ENCODE measurements at regions not wholly inside any gene's neighbourhood (a gene's known extent, or its start where the extent isn't known, plus 50 kb on each side); places are given as distances from the start of the nearest gene placed in this dataset.
"Not testable (repeated sequence)": the region's sequence is repeated elsewhere in the genome, so short reads cannot be mapped to it uniquely, and the experiment has no call there.

DNA sequence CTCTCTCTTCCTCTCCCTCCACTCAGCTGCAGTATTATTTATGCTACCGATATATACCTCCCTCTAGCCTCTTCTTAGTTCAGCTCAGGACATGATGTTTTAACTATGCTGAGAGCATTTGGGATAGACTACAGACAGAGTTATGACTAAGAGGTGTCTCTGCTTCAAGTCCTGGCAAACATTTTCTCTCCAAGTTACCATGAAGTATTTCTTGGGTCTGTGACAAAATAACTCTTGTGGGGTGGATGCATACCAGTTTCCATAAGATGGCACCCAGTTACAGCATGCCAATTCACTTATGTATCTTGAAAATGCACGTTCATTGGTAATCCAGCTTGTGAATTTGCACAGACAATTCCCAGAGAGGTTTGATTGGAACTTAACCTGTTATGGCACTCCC, 737.6 kb downstream of the SLC4A3 start:
- DNase-seq (ENCODE audit: low spot score in 2 of 2) (no peak), ATAC-seq (replicated peaks; ENCODE audit: extremely low read depth, poor library complexity, severe bottlenecking) (no peak)
- Mint-ChIP-seq H3K9me3 (no peaks in the 10 kb centered on the region), H3K27ac (ENCODE audit: low read depth) (no peak overlapping the region), H3K4me3 (no peak overlapping the region), H3K36me3 (ENCODE audit: insufficient read depth) (no peaks in the 10 kb centered on the region), H3K27me3 (no peaks in the 10 kb centered on the region), H3K4me1 (no peaks in the 10 kb centered on the region)

DNA sequence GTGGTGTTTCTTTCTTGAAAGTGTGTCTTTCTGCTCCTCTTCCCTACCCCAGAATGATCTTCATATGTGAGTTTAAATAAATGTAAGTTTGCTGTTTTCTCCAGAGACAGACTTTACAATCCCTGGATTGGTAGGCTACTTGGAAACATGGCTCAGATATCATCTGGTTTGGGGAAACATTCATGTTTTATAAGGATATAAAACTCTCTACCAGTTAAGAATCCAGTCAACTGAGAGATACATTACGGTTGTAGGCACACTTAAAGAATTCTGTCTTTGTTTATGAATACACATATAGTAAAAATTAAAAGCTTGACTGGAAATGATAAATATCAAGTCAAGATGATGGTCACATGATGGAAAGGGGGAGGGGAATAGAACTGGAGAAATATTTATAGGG, 739.3 kb downstream of the SLC4A3 start:
- no peaks in the 10 kb centered on the region for H3K9me3 Mint-ChIP-seq
- no peaks in the 10 kb centered on the region for H3K27me3 Mint-ChIP-seq
- no peaks in the 10 kb centered on the region for H3K4me1 Mint-ChIP-seq
- DNase-seq (ENCODE audit: low spot score in 2 of 2) (no peak), ATAC-seq (replicated peaks; ENCODE audit: extremely low read depth, poor library complexity, severe bottlenecking) (no peak)
- H3K4me3 Mint-ChIP-seq, result no peak overlapping the region
- no peaks in the 10 kb centered on the region for H3K36me3 Mint-ChIP-seq (ENCODE audit: insufficient read depth)
- no peak overlapping the region for H3K27ac Mint-ChIP-seq (ENCODE audit: low read depth)

DNA sequence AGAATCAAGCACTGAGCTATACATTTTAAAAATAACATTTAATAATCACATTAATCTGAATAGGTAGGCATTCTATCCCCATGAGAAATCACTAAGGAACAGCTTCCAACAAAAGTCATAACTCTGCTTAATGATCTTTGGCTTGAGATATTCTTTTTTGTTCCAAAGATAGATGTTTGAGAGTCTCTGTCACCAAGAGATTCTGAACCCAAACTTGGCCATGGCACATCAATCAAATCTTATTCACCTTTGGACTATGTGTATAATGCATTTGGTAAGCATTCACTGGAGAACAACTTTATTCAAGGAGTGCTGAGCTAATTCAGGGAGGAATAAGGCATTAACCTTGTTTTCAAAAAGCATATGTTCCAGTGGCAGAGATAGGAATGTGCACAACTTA, 743.3 kb downstream of the SLC4A3 start:
- ATAC-seq (replicated peaks; ENCODE audit: extremely low read depth, poor library complexity, severe bottlenecking) (no peak), DNase-seq (ENCODE audit: low spot score in 2 of 2) (no peak)
- Mint-ChIP-seq H3K4me1 (no peaks in the 10 kb centered on the region), H3K27ac (ENCODE audit: low read depth) (no peak overlapping the region), H3K36me3 (ENCODE audit: insufficient read depth) (no peaks in the 10 kb centered on the region), H3K27me3 (no peaks in the 10 kb centered on the region), H3K9me3 (no peaks in the 10 kb centered on the region), H3K4me3 (no peak overlapping the region)

DNA sequence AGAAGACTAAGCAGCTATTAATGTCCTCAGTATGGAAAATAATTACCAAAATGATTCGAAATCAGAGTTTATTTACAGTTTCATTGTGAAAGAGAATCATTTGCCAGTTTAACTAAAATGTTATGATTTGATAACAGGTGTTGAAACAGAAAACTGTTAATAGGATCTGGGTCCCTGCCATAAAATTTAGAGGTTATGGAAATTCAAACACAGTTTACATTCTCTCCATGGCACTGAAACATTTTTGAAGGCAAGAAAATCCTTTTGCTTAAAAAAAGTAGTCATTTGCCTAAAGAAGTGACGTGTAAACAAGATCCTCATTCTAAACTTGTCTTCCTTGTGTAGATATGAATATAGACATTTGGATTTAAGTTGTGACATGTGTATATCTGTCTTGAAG, 743.8 kb downstream of the SLC4A3 start:
- H3K27me3 Mint-ChIP-seq, result no peaks in the 10 kb centered on the region
- no peak overlapping the region for H3K27ac Mint-ChIP-seq (ENCODE audit: low read depth)
- no peaks in the 10 kb centered on the region for H3K36me3 Mint-ChIP-seq (ENCODE audit: insufficient read depth)
- no peaks in the 10 kb centered on the region for H3K9me3 Mint-ChIP-seq
- H3K4me1 Mint-ChIP-seq, result no peaks in the 10 kb centered on the region
- no peak for ATAC-seq (replicated peaks; ENCODE audit: extremely low read depth, poor library complexity, severe bottlenecking)
- DNase-seq (ENCODE audit: low spot score in 2 of 2), result no peak
- H3K4me3 Mint-ChIP-seq, result no peak overlapping the region

DNA sequence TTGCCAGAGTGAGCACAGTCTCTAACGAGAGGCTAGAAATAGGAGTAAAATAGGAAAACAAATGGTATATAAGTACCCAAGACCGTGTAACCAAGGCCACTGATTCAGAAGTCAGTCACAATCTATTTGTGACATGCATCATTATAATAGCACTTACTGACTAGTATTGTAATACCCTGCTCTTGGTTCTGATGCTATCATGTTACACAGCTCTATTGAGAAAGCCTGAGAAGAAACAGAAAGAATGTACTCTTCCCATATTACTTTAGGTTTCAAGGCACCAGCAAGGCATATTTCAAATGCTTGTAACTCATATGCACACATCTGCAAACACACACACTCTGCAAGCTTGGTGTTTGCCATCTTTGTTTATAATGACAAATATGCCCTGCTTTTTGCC, 746.4 kb downstream of the SLC4A3 start:
- H3K27me3 Mint-ChIP-seq, result no peaks in the 10 kb centered on the region
- H3K27ac Mint-ChIP-seq (ENCODE audit: low read depth), result no peak overlapping the region
- no peak for DNase-seq (ENCODE audit: low spot score in 2 of 2)
- no peaks in the 10 kb centered on the region for H3K9me3 Mint-ChIP-seq
- H3K4me3 Mint-ChIP-seq, result no peak overlapping the region
- H3K4me1 Mint-ChIP-seq, result no peaks in the 10 kb centered on the region
- no peak for ATAC-seq (replicated peaks; ENCODE audit: extremely low read depth, poor library complexity, severe bottlenecking)
- H3K36me3 Mint-ChIP-seq (ENCODE audit: insufficient read depth), result no peaks in the 10 kb centered on the region

DNA sequence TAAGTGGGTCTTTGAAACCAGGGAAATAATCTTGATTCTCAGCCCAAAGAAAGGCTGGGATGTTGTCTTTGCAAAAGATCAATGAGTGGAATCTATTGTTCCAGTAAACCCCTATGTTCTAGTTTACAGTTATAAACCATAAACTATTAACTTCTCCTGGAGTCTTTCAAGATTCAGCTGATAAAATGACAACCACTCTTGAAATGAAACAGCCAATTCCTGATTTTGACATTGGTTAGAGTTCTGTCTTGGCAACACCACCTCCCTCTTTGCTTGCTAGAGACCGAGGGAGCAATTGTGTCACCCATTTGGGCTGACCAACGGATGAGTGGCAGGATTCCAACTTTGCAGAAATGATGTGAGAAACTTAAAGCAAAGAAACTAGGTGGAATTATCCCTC, 746.9 kb downstream of the SLC4A3 start:
- Mint-ChIP-seq H3K27ac (ENCODE audit: low read depth) (no peak overlapping the region), H3K27me3 (no peaks in the 10 kb centered on the region)

DNA sequence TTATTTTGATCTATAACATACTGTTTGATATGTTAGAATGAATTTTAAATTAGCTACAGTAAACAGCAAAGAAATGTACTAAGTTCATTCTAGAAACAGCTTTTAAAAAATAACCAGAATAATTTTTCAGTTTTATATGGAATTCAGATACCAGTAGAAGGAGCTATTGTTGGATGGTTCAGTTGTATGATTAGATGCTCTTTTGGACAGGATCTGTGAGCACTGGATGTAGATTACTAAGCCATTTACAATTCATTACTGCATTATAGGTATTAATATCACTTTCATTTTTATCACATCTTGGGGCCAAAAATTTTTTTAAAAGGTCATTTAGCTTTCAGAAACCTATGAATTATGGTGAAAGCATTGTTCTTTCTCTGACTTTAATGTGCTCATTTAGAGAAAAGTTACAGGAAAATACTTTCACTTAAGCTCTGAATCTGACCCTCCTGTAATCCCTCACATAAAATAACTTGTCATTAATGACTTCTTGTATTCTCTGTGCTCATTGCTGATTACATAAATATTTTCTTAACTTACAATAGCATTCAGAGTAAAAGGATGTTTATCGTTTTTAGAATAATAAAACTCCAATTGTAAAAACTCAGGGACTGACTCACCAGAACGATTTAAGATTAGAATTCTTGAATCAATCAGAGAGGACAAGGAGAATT, 750.2 kb downstream of the SLC4A3 start:
- Mint-ChIP-seq H3K27ac (ENCODE audit: low read depth) (no peak overlapping the region), H3K4me1 (no peaks in the 10 kb centered on the region), H3K9me3 (peaks cover 20% of the 10 kb centered on the region), H3K36me3 (ENCODE audit: insufficient read depth) (peaks cover 1% of the 10 kb centered on the region), H3K4me3 (no peak overlapping the region), H3K27me3 (no peaks in the 10 kb centered on the region)
- DNase-seq (ENCODE audit: low spot score in 2 of 2), result no peak
- ATAC-seq (replicated peaks; ENCODE audit: extremely low read depth, poor library complexity, severe bottlenecking), result no peak

More for the DNA sequence above, 746.9 kb downstream of the SLC4A3 start:
- Mint-ChIP-seq H3K4me1 (no peaks in the 10 kb centered on the region), H3K4me3 (no peak overlapping the region), H3K9me3 (no peaks in the 10 kb centered on the region), H3K36me3 (ENCODE audit: insufficient read depth) (no peaks in the 10 kb centered on the region)
- no peak for ATAC-seq (replicated peaks; ENCODE audit: extremely low read depth, poor library complexity, severe bottlenecking)
- no peak for DNase-seq (ENCODE audit: low spot score in 2 of 2)

DNA sequence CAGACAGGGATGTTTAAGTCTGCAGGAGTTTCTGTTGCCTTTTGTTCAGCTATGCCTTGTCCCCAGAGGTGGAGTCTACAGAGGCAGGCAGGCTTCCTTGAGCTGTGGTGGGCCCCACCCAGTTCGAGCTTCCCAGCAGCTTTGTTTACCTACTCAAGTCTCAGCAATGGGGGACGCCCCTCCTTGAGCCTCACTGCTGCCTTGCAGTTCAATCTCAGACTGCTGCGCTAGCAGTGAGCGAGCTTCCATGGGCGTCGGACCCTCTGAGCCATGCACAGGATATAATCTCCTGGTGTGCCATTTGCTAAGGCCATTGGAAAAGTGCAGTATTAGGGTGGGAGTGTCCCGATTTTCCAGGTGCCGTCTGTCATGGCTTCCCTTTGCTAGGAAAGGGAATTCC, 760.3 kb downstream of the SLC4A3 start:
- not testable (repeated sequence) for H3K27me3 Mint-ChIP-seq; H3K4me1 Mint-ChIP-seq; H3K27ac Mint-ChIP-seq (ENCODE audit: low read depth); H3K36me3 Mint-ChIP-seq (ENCODE audit: insufficient read depth); ATAC-seq (replicated peaks; ENCODE audit: extremely low read depth, poor library complexity, severe bottlenecking); H3K4me3 Mint-ChIP-seq; DNase-seq (ENCODE audit: low spot score in 2 of 2)
- peaks cover 23% of the 10 kb centered on the region for H3K9me3 Mint-ChIP-seq

DNA sequence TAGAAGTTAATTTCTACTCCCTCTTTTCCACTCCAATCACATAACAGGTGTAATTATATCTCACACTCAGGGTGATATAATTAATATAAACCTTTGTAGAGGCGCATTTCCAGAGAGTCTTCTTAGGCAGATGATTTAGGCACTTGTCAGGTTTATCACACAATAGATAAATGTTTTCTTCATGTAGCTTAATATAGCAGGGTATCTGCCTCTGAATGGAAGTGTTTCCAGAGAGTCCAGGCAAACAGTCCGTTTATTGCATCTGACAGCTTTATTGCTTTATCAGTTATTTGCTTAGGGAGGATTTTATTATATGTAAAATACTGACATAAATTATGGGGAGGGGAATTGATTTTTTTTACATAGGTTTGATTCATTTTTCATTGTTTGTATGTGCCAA, 766.3 kb downstream of the SLC4A3 start:
- H3K4me1 Mint-ChIP-seq, result no peaks in the 10 kb centered on the region
- H3K27me3 Mint-ChIP-seq, result no peaks in the 10 kb centered on the region
- H3K4me3 Mint-ChIP-seq, result no peak overlapping the region
- H3K27ac Mint-ChIP-seq (ENCODE audit: low read depth), result no peak overlapping the region
- peaks cover 5% of the 10 kb centered on the region for H3K9me3 Mint-ChIP-seq
- no peak for DNase-seq (ENCODE audit: low spot score in 2 of 2)
- no peaks in the 10 kb centered on the region for H3K36me3 Mint-ChIP-seq (ENCODE audit: insufficient read depth)
- ATAC-seq (replicated peaks; ENCODE audit: extremely low read depth, poor library complexity, severe bottlenecking), result no peak

DNA sequence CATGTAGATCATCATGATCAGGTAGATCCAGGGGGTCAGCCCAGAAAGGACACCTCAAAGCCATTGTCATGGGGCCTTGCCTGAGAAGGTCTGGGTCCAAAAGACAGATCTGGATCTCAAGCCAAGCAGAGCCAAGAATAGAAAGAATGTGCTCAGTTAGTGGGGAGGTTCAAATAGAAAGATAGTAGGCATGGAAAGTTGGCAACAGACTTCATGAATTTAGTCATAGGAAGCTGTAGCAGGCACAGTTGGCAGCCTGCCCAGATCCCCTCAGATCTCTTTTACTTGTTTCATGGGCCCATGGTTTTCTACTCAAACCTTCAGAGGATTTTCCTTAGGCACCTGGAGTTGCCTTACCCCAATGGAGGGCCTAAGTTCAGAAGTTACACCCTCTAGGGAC, 767.0 kb downstream of the SLC4A3 start:
- ATAC-seq (replicated peaks; ENCODE audit: extremely low read depth, poor library complexity, severe bottlenecking) (no peak), DNase-seq (ENCODE audit: low spot score in 2 of 2) (no peak)
- no peaks in the 10 kb centered on the region for H3K36me3 Mint-ChIP-seq (ENCODE audit: insufficient read depth)
- H3K4me3 Mint-ChIP-seq, result no peak overlapping the region
- no peaks in the 10 kb centered on the region for H3K4me1 Mint-ChIP-seq
- no peaks in the 10 kb centered on the region for H3K27me3 Mint-ChIP-seq
- H3K9me3 Mint-ChIP-seq, result peaks cover 5% of the 10 kb centered on the region
- H3K27ac Mint-ChIP-seq (ENCODE audit: low read depth), result no peak overlapping the region

DNA sequence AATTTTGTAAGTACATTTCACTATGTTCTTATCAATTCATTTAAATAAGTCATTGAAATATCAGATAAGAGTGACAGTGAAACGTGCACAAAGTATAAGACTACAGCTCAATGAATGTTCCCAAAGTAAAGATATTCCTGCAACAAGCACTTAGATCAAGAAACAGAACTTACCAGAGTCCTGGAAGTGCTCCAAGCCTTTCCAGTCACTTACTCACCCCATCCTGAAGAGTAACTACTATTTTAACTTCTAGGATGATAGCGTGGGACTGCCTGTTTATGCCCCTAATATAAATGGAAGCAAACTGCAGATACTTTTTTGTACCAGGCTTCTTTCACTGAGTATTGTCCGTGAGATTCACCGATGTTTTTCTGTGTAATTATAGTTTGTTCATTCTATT, 768.9 kb downstream of the SLC4A3 start:
- Mint-ChIP-seq H3K4me3 (no peak overlapping the region), H3K36me3 (ENCODE audit: insufficient read depth) (no peaks in the 10 kb centered on the region), H3K27me3 (no peaks in the 10 kb centered on the region), H3K4me1 (no peaks in the 10 kb centered on the region), H3K9me3 (peaks cover 10% of the 10 kb centered on the region), H3K27ac (ENCODE audit: low read depth) (no peak overlapping the region)
- ATAC-seq (replicated peaks; ENCODE audit: extremely low read depth, poor library complexity, severe bottlenecking) (no peak), DNase-seq (ENCODE audit: low spot score in 2 of 2) (no peak)

DNA sequence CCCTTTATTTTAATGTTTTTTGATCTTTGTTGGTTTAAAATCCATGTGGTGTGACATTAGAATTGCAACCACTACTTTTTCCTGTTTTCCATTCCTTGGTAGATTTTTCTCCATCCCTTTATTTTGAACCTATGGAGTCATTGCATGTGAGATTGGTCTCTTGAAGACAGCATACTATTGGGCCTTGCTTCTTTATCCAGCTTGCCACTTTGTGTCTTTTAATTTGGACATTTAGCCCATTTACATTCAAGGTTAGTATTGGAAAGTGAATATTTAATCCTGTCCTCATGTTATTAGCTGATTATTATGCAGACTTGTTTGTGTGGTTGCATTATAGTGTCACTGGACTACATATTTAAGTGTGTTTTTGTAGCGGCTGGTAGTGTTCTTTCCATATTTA, 782.9 kb downstream of the SLC4A3 start:
- ATAC-seq (replicated peaks; ENCODE audit: extremely low read depth, poor library complexity, severe bottlenecking), result no peak
- Mint-ChIP-seq H3K36me3 (ENCODE audit: insufficient read depth) (no peaks in the 10 kb centered on the region), H3K9me3 (peaks cover 32% of the 10 kb centered on the region)

DNA sequence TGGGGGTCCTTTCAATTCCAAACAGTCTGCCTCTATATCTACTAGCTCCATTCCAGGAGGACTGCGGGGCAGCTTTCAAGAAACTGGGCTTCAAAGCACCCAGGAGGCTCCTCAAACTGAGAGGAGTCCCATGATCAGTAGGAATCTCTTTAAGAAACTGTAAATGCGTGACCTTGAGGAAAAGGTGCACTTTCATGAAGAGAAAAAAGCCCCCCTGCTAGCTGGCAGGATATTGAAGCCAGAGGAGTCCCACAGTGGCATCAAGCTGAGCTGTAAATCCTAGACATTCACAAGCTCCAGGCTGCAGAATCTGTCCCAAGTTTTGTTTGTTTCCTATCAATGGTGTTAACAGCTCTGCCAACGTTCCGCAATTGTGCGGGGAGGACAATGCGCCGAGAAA, 790.1 kb downstream of the SLC4A3 start:
- DNase-seq (ENCODE audit: low spot score in 2 of 2), result no peak
- no peaks in the 10 kb centered on the region for H3K4me1 Mint-ChIP-seq
- peaks cover 11% of the 10 kb centered on the region for H3K9me3 Mint-ChIP-seq
- H3K27me3 Mint-ChIP-seq, result no peaks in the 10 kb centered on the region
- no peaks in the 10 kb centered on the region for H3K36me3 Mint-ChIP-seq (ENCODE audit: insufficient read depth)
- H3K4me3 Mint-ChIP-seq, result no peak overlapping the region
- H3K27ac Mint-ChIP-seq (ENCODE audit: low read depth), result no peak overlapping the region
- no peak for ATAC-seq (replicated peaks; ENCODE audit: extremely low read depth, poor library complexity, severe bottlenecking)

More for the DNA sequence above, 782.9 kb downstream of the SLC4A3 start:
- DNase-seq (ENCODE audit: low spot score in 2 of 2), result no peak
- H3K27ac Mint-ChIP-seq (ENCODE audit: low read depth), result no peak overlapping the region
- H3K4me1 Mint-ChIP-seq, result no peaks in the 10 kb centered on the region
- no peaks in the 10 kb centered on the region for H3K27me3 Mint-ChIP-seq
- no peak overlapping the region for H3K4me3 Mint-ChIP-seq

DNA sequence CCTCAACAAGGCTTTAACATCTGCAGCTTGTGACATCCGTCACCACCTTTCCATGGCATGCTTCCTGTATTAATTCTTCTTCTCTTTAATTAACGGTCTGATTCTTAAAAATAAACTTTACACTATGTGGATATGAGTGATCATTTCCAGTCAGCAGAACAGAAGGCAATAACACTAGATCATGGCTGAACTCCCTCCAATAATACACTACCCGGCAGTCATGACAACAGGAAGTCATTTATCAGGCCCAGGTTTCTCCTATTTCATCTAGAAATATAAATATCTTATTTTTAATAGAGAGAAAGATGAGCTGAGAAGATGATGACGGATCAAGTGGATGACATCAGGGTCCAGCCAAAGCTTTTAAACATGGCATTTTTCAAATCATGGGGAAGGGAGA, 792.2 kb downstream of the SLC4A3 start:
- ATAC-seq (replicated peaks; ENCODE audit: extremely low read depth, poor library complexity, severe bottlenecking) (no peak), DNase-seq (ENCODE audit: low spot score in 2 of 2) (no peak)
- Mint-ChIP-seq H3K4me3 (no peak overlapping the region), H3K36me3 (ENCODE audit: insufficient read depth) (no peaks in the 10 kb centered on the region), H3K9me3 (peaks cover 17% of the 10 kb centered on the region), H3K27me3 (no peaks in the 10 kb centered on the region), H3K4me1 (no peaks in the 10 kb centered on the region), H3K27ac (ENCODE audit: low read depth) (no peak overlapping the region)

Measured in central memory CD8-positive, alpha-beta T cell (primary cell).